Hepatocyte (in vitro differentiated cells): ENCODE measurements at regions not wholly inside any gene's neighbourhood (a gene's known extent, or its start where the extent isn't known, plus 50 kb on each side); places are given as distances from the start of the nearest gene placed in this dataset.

Experiments used
- DNase-seq: peaks from one replicate; pipeline ENCODE4 v3.0.0-alpha.2; 2016; ENCODE audit warnings: low spot score
- H2AFZ ChIP-seq: fragments of 200-600 bp; sonication (generic); 2 replicates; pipeline ENCODE4 v1.6.0; 2016; ENCODE audit warnings: antibody characterized with exemption, mild to moderate bottlenecking
- H3K27ac ChIP-seq: fragments of 200-600 bp; sonication (generic); 2 replicates; pipeline ENCODE4 v1.5.1; 2016; ENCODE audit warnings: mild to moderate bottlenecking
- H3K27me3 ChIP-seq: fragments of 200-600 bp; sonication (generic); 2 replicates; pipeline ENCODE4 v1.6.1; 2016
- H3K36me3 ChIP-seq: fragments of 200-600 bp; sonication (generic); replicated peaks from 2 replicates; pipeline ENCODE4 v1.5.1; 2016; ENCODE audit warnings: low read depth; ENCODE audit not compliant: insufficient read depth
- H3K4me1 ChIP-seq: fragments of 200-600 bp; sonication (generic); 2 replicates; pipeline ENCODE4 v1.5.1; 2016; ENCODE audit warnings: mild to moderate bottlenecking, moderate library complexity; ENCODE audit not compliant: insufficient read depth
- H3K4me2 ChIP-seq: fragments of 200-600 bp; sonication (generic); 2 replicates; pipeline ENCODE4 v1.6.0; 2016
- H3K4me3 ChIP-seq: fragments of 200-600 bp; sonication (generic); 2 replicates; pipeline ENCODE4 v1.5.1; 2016; ENCODE audit warnings: mild to moderate bottlenecking
- H3K79me2 ChIP-seq: fragments of 200-600 bp; sonication (generic); 2 replicates; pipeline ENCODE4 v1.6.0; 2017; ENCODE audit warnings: mild to moderate bottlenecking
- H3K9me2 ChIP-seq: fragments of 200-600 bp; sonication (generic); replicated peaks from 2 replicates; pipeline ENCODE4 v1.6.0; 2017; ENCODE audit warnings: mild to moderate bottlenecking; ENCODE audit not compliant: insufficient read depth
- H3K9me3 ChIP-seq: fragments of 200-600 bp; sonication (generic); 2 replicates; pipeline ENCODE4 v1.5.1; 2016; ENCODE audit warnings: low read depth, mild to moderate bottlenecking
- H4K20me1 ChIP-seq: fragments of 200-600 bp; sonication (generic); 2 replicates; pipeline ENCODE4 v1.6.0; 2016; ENCODE audit warnings: mild to moderate bottlenecking; ENCODE audit not compliant: insufficient read depth, poor library complexity, severe bottlenecking
- CTCF ChIP-seq: fragments of 200-600 bp; sonication (generic); IDR thresholded peaks from 2 replicates; pipeline ENCODE4 v1.5.1; 2016; ENCODE audit warnings: antibody characterized with exemption, mild to moderate bottlenecking; ENCODE audit not compliant: poor library complexity
- EZH2 ChIP-seq: fragments of 200-600 bp; sonication (generic); IDR thresholded peaks from 2 replicates; pipeline ENCODE4 v1.6.1; 2016; ENCODE audit warnings: antibody characterized with exemption, mild to moderate bottlenecking, borderline replicate concordance
- EZH2phosphoT487 ChIP-seq: fragments of 200-600 bp; sonication (generic); IDR thresholded peaks from one replicate; pipeline ENCODE4 v1.6.1; 2018; ENCODE audit warnings: antibody characterized with exemption, mild to moderate bottlenecking, low read depth, moderate library complexity; ENCODE audit not compliant: unreplicated experiment, severe bottlenecking
- WGBS: methylation state at CpG from one replicate; pipeline ENCODE4 v1.1.6; 2016; ENCODE audit warnings: low lambda C conversion rate; ENCODE audit errors: missing lambda C conversion rate; 5-methylcytosine and 5-hydroxymethylcytosine counted together

DNA sequence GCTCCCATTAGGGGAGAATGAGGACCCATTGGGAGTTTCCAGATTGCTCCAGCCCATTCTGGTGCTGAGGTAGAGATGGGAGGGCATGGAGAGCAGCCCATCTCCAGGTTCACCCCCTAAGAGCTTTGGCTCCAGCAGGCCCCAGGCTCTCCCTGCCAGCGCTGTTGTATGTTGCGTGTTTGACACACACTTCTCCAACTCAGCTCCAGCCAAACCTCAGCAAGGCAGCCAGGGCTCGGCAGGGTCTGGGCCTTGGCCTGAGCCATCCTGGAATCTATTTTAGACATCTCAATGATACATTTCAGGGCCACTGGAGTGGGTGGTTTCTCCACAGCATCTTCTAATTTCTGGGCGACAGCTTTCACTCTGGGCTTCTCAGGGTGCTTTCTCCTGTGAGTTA lies 117.0 kb downstream of the NAV1 start:
- Histone ChIP-seq H4K20me1 (no peaks in the 10 kb centered on the region), H3K36me3 (no peaks in the 10 kb centered on the region), H3K4me2 (no peak overlapping the region), H3K27me3 (peaks cover 7% of the 10 kb centered on the region), H3K9me2 (no peaks in the 10 kb centered on the region), H3K79me2 (peaks cover 27% of the 10 kb centered on the region), H3K9me3 (no peaks in the 10 kb centered on the region), H3K4me3 (no peak overlapping the region), H3K4me1 (peaks cover 29% of the 10 kb centered on the region), H3K27ac (peak overlapping the region; percentile 55), H2AFZ (no peak overlapping the region)
- DNase-seq = no peak
- no peak for TF ChIP-seq EZH2phosphoT487
- TF ChIP-seq CTCF = no peak
- TF ChIP-seq EZH2 = no peak
- WGBS = 82% methylated on average over 4 of the region's 4 CpGs

- WGBS = 47% methylated on average over 8 of the region's 8 CpGs
- no peaks in the 10 kb centered on the region for H3K36me3 ChIP-seq
- peaks cover 22% of the 10 kb centered on the region for H3K79me2 ChIP-seq
- H3K4me3 ChIP-seq = no peak overlapping the region
- no peak overlapping the region for H3K4me2 ChIP-seq
- no peaks in the 10 kb centered on the region for H3K9me2 ChIP-seq
- peak; percentile 74 for DNase-seq
- H4K20me1 ChIP-seq = no peaks in the 10 kb centered on the region
- no peak overlapping the region for H2AFZ ChIP-seq
- H3K27ac ChIP-seq = peak overlapping the region; percentile 69
- H3K27me3 ChIP-seq = peaks cover 3% of the 10 kb centered on the region
- no peaks in the 10 kb centered on the region for H3K9me3 ChIP-seq
- peaks cover 23% of the 10 kb centered on the region for H3K4me1 ChIP-seq
- no peak for TF ChIP-seq EZH2phosphoT487
- no peak for TF ChIP-seq EZH2
- TF ChIP-seq CTCF = no peak
These were observed 117.5 kb downstream of the NAV1 start for GRCh38 chr1:201656311-201657032.

GRCh38 chr1:201659572-201659971 lies 120.6 kb downstream of the NAV1 start:
- 92% methylated on average over 3 of the region's 3 CpGs for WGBS
- peaks cover 10% of the 10 kb centered on the region for H3K79me2 ChIP-seq
- no peak overlapping the region for H3K4me2 ChIP-seq
- H3K27ac ChIP-seq = no peak overlapping the region
- no peak overlapping the region for H2AFZ ChIP-seq
- H3K36me3 ChIP-seq = no peaks in the 10 kb centered on the region
- peaks cover 22% of the 10 kb centered on the region for H3K4me1 ChIP-seq
- TF ChIP-seq CTCF (no peak), EZH2phosphoT487 (no peak), EZH2 (no peak)
- no peaks in the 10 kb centered on the region for H4K20me1 ChIP-seq
- H3K9me3 ChIP-seq = no peaks in the 10 kb centered on the region
- DNase-seq = no peak
- no peaks in the 10 kb centered on the region for H3K9me2 ChIP-seq
- H3K27me3 ChIP-seq = no peaks in the 10 kb centered on the region
- no peak overlapping the region for H3K4me3 ChIP-seq
